ENCODE measurements at regions not wholly inside any gene's neighbourhood (a gene's known extent, or its start where the extent isn't known, plus 50 kb on each side); places are given as distances from the start of the nearest gene placed in this dataset.

DNA sequence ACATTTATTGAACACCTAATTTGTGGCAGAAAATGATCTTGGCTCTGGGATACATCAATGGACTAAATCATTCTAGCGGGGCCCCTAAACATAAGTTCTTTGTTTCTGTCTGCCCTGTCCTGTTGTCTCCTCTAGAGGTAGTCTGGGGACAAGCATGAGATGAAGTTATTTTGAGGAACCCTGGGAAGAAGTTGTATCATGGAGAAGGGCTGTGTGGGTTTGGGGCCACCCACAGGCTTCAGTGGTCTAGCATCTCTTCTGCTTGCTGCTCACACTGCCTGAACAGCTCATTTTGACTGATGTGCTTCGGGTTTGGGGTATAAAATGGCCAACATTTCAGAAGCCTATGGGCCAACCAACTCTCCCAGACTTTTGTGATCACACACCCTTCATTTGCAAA lies 50.3 kb upstream of the OSBPL11 start:
- BruUV-seq (replicated peaks): no TSS peak
- intact Hi-C loops (cut with micrococcal nuclease; ENCODE audit: unreplicated experiment): no loop called here

GRCh38 chr3:125646581-125646980 lies 51.3 kb upstream of the OSBPL11 start:
- BruUV-seq (replicated peaks): no TSS peak
- no peaks in the 10 kb centered on the region for H3K9me3 ChIP-seq (ENCODE audit: low read depth, low read length, poor library complexity, severe bottlenecking)
- ChIA-PET CTCF (no interaction called here), POLR2A (ENCODE audit: low non-redundant PET) (no interaction called here)
- H3K4me1 ChIP-seq (ENCODE audit: insufficient read depth, low read length, poor library complexity, severe bottlenecking): no peaks in the 10 kb centered on the region
- H3K27ac ChIP-seq (ENCODE audit: low read depth, low read length, poor library complexity, severe bottlenecking): no peak overlapping the region
- TF ChIP-seq EZH2 (IDR thresholded peaks at IDR 0.05; ENCODE audit: borderline replicate concordance, low read depth, low read length, poor library complexity, severe bottlenecking) (no peak), CTCF (conservative IDR thresholded peaks at IDR 0.05; ENCODE audit: low read depth, low read length) (no peak)
- intact Hi-C loops (cut with micrococcal nuclease; ENCODE audit: unreplicated experiment): no loop called here
- no peak for DNase-seq (ENCODE audit: low spot score)
- no peaks in the 10 kb centered on the region for H3K27me3 ChIP-seq (replicated peaks; ENCODE audit: insufficient read depth, low read depth, low read length, poor library complexity)
- H3K4me3 ChIP-seq (ENCODE audit: low read depth, low read length, poor library complexity, severe bottlenecking): no peak overlapping the region
- no peaks in the 10 kb centered on the region for H3K36me3 ChIP-seq (ENCODE audit: insufficient read depth, low read length, poor library complexity, severe bottlenecking)

More for the DNA sequence above, 50.3 kb upstream of the OSBPL11 start:
- no peak for TF ChIP-seq EZH2 (IDR thresholded peaks at IDR 0.05; ENCODE audit: borderline replicate concordance, low read depth, low read length, poor library complexity, severe bottlenecking)
- TF ChIP-seq CTCF (conservative IDR thresholded peaks at IDR 0.05; ENCODE audit: low read depth, low read length): no peak
- Histone ChIP-seq H3K9me3 (ENCODE audit: low read depth, low read length, poor library complexity, severe bottlenecking) (no peaks in the 10 kb centered on the region), H3K27me3 (replicated peaks; ENCODE audit: insufficient read depth, low read depth, low read length, poor library complexity) (no peaks in the 10 kb centered on the region), H3K36me3 (ENCODE audit: insufficient read depth, low read length, poor library complexity, severe bottlenecking) (no peaks in the 10 kb centered on the region), H3K27ac (ENCODE audit: low read depth, low read length, poor library complexity, severe bottlenecking) (no peak overlapping the region), H3K4me1 (ENCODE audit: insufficient read depth, low read length, poor library complexity, severe bottlenecking) (no peaks in the 10 kb centered on the region), H3K4me3 (ENCODE audit: low read depth, low read length, poor library complexity, severe bottlenecking) (no peak overlapping the region)
- ChIA-PET CTCF (no interaction called here), POLR2A (ENCODE audit: low non-redundant PET) (no interaction called here)
- no peak for DNase-seq (ENCODE audit: low spot score)

DNA sequence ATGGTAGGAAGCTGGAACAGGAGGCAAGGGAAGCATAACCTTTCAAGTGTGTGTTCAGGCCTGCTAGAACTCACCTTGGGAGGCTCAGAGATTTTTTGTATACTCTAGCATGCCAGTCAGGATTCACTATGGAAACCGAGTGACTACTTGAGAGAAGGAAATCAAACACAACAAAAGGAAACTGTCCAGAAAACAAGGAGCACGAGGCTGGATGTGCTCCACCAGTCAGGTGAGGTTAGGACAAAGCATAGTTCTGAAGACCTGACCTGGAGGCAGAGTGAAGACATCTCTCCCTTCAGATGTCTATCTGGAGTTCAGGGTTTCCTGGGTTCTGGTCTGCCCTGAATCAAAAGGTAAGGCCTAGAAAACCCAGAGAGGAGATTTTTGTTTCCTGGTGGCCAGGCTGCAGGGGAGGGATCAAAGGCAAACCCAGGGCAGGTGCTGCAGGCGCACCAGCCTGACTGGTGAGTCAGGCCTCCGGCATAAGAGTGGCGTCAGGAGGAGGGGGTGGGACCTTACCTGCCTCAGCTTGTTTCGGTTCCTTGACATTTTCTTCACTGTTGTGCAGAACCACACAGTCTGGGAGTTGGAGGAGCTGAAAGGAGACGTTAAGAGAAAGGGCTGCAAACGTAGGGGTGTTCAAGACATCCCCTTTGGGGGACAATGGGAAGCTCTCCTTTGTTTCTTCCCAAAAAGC lies 52.2 kb upstream of the OSBPL11 start:
- DNase-seq (ENCODE audit: low spot score): no peak
- ChIA-PET POLR2A (ENCODE audit: low non-redundant PET) (no interaction called here), CTCF (no interaction called here)
- Histone ChIP-seq H3K27ac (ENCODE audit: low read depth, low read length, poor library complexity, severe bottlenecking) (no peak overlapping the region), H3K9me3 (ENCODE audit: low read depth, low read length, poor library complexity, severe bottlenecking) (no peaks in the 10 kb centered on the region), H3K27me3 (replicated peaks; ENCODE audit: insufficient read depth, low read depth, low read length, poor library complexity) (no peaks in the 10 kb centered on the region), H3K4me3 (ENCODE audit: low read depth, low read length, poor library complexity, severe bottlenecking) (no peak overlapping the region), H3K4me1 (ENCODE audit: insufficient read depth, low read length, poor library complexity, severe bottlenecking) (no peaks in the 10 kb centered on the region), H3K36me3 (ENCODE audit: insufficient read depth, low read length, poor library complexity, severe bottlenecking) (no peaks in the 10 kb centered on the region)
- no peak for TF ChIP-seq CTCF (conservative IDR thresholded peaks at IDR 0.05; ENCODE audit: low read depth, low read length)
- TF ChIP-seq EZH2 (IDR thresholded peaks at IDR 0.05; ENCODE audit: borderline replicate concordance, low read depth, low read length, poor library complexity, severe bottlenecking): no peak
- intact Hi-C loops (cut with micrococcal nuclease; ENCODE audit: unreplicated experiment): no loop called here
- BruUV-seq (replicated peaks): no TSS peak

Data from A673 (cell line).